ENCODE measurements at regions not wholly inside any gene's neighbourhood (a gene's known extent, or its start where the extent isn't known, plus 50 kb on each side); places are given as distances from the start of the nearest gene placed in this dataset.

DNA sequence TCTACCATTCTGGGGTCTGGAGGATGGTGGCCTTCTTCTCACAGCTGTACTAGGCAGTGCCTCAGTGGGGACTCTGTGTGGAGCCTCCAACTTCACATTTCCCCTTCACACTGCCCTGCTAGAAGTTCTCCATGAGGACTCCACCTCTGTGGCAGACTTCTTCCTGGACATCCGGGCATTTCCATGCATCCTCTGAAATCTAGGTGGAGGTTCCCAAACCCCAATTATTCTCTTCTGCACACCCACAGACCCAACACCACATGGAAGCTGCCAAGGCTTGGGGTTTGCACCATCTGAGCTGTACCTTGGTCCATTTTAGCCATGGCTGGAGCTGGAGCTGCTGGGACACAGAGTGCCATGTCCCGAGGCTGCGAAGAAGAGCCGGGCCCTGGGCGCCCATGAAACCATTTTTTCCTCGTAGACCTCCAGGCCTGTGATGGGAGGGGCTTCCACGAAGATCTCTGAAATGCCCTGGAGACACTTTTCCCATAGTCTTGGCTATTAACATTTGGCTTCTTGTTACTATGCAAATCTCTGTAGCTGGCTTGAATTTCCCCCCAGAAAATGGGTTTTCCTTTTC, 170.5 kb downstream of the FOXD2 start:
- Histone ChIP-seq H3K18ac (ENCODE audit: insufficient read length, low read depth, low read length) (no peak overlapping the region), H3K23me2 (ENCODE audit: insufficient read length, low read depth, low read length, poor library complexity, severe bottlenecking) (no peaks in the 10 kb centered on the region), H2BK120ac (ENCODE audit: low read depth, low read length, poor library complexity, severe bottlenecking) (no peak overlapping the region), H3T11ph (ENCODE audit: low read length) (no peak overlapping the region), H2AK5ac (ENCODE audit: insufficient read length, low read length) (no peak overlapping the region), H3K4ac (ENCODE audit: low read depth, low read length) (no peak overlapping the region), H4K91ac (ENCODE audit: insufficient read length, low read depth, low read length) (no peak overlapping the region), H3K79me2 (ENCODE audit: insufficient read depth, low read length) (no peaks in the 10 kb centered on the region), H3K27ac (ENCODE audit: insufficient read length, low read depth, low read length) (no peak overlapping the region), H3K14ac (ENCODE audit: insufficient read depth, low read length) (no peak overlapping the region), H2BK12ac (ENCODE audit: insufficient read length, low read depth, low read length) (no peak overlapping the region), H3K9me3 (ENCODE audit: control insufficient read depth, low read depth, low read length) (peaks cover 11% of the 10 kb centered on the region), H3K4me2 (ENCODE audit: insufficient read depth, insufficient read length, low read length) (no peak overlapping the region), H4K5ac (ENCODE audit: insufficient read length, low read depth, low read length) (no peak overlapping the region), H2BK20ac (ENCODE audit: low read depth, low read length, poor library complexity, severe bottlenecking) (no peak overlapping the region), H3K27me3 (ENCODE audit: insufficient read depth, low read length) (no peaks in the 10 kb centered on the region), H4K20me1 (ENCODE audit: control insufficient read depth, insufficient read depth, insufficient read length) (no peaks in the 10 kb centered on the region), H2AFZ (ENCODE audit: low read length) (no peak overlapping the region), H2BK5ac (ENCODE audit: insufficient read length, low read length) (no peak overlapping the region), H4K8ac (replicated peaks; ENCODE audit: insufficient read length, low read depth, low read length) (no peak overlapping the region), H3K9ac (ENCODE audit: extremely low read depth, insufficient read length, low read length) (no peak overlapping the region), H2BK15ac (ENCODE audit: low read depth, low read length) (no peak overlapping the region), H3K23ac (ENCODE audit: insufficient read length, low read depth, low read length) (no peak overlapping the region), H3K56ac (ENCODE audit: insufficient read length, low read depth, low read length) (no peak overlapping the region), H3K79me1 (ENCODE audit: insufficient read depth, low read depth, low read length, poor library complexity, severe bottlenecking) (no peaks in the 10 kb centered on the region), H3K4me1 (ENCODE audit: insufficient read depth, low read length) (no peaks in the 10 kb centered on the region)
- peaks cover 25 to 35% of the 10 kb centered on the region in 2 experiments for H3K9me3 Mint-ChIP-seq
- peaks cover 13% of the 10 kb centered on the region for H3K27me3 Mint-ChIP-seq (ENCODE audit: low read depth)
- H3K4me3 Mint-ChIP-seq = no peak overlapping the region
- no peak for TF ChIP-seq CTCF (conservative IDR thresholded peaks at IDR 0.05)
- no peaks in the 10 kb centered on the region for H3K4me1 Mint-ChIP-seq
- H3K36me3 Mint-ChIP-seq (ENCODE audit: insufficient read depth in 1 of 3, low read depth in 3 of 3) = peaks cover 9 to 12% (median 10%) of the 10 kb centered on the region in 3 experiments; a peak in 6 of 7 replicates
- H3K27ac Mint-ChIP-seq = no peak overlapping the region
- no CpG with 5 or more reads among the region's 7 CpGs for WGBS (ENCODE audit: extremely low coverage, insufficient read length, low lambda C conversion rate)
- DNase-seq = no peak

Measured in H9 (cell line).